G401.6 (cell line): ENCODE measurements at regions not wholly inside any gene's neighbourhood (a gene's known extent, or its start where the extent isn't known, plus 50 kb on each side); places are given as distances from the start of the nearest gene placed in this dataset.

ENCODE experiments used
- FAIRE-seq: peaks from 2 replicates; lab custom pipeline; 2012; peaks lifted over from hg19 to GRCh38; lab: Jason Lieb, UNC

- FAIRE-seq = no peak
Observed at GRCh38 chr4:58553679-58554078, 1443.5 kb upstream of the IGFBP7 start.

GRCh38 chr4:58553031-58553430, 1442.8 kb upstream of the IGFBP7 start:
- FAIRE-seq = no peak

GRCh38 chr4:58551676-58552075, 1441.5 kb upstream of the IGFBP7 start:
- no peak for FAIRE-seq

- no peak for FAIRE-seq
Observed at GRCh38 chr4:58543465-58543864, 1433.3 kb upstream of the IGFBP7 start.

GRCh38 chr4:58541926-58542325, 1431.7 kb upstream of the IGFBP7 start:
- no peak for FAIRE-seq

GRCh38 chr4:58522765-58523382, 1412.7 kb upstream of the IGFBP7 start:
- no peak for FAIRE-seq

GRCh38 chr4:58515226-58515625, 1405.0 kb upstream of the IGFBP7 start:
- FAIRE-seq = no peak

GRCh38 chr4:58514299-58514698, 1404.1 kb upstream of the IGFBP7 start:
- FAIRE-seq = no peak

GRCh38 chr4:58510652-58511051, 1400.5 kb upstream of the IGFBP7 start:
- no peak for FAIRE-seq

- FAIRE-seq = no peak
Observed at GRCh38 chr4:58507079-58507478, 1396.9 kb upstream of the IGFBP7 start.

GRCh38 chr4:58502839-58503238, 1392.7 kb upstream of the IGFBP7 start:
- no peak for FAIRE-seq

- no peak for FAIRE-seq
Observed at GRCh38 chr4:58499182-58499581, 1389.0 kb upstream of the IGFBP7 start.

GRCh38 chr4:58491620-58492019, 1381.4 kb upstream of the IGFBP7 start:
- FAIRE-seq = no peak

GRCh38 chr4:58477950-58478349, 1367.8 kb upstream of the IGFBP7 start:
- FAIRE-seq = no peak

- FAIRE-seq = no peak
Observed at GRCh38 chr4:58477513-58477912, 1367.3 kb upstream of the IGFBP7 start.

GRCh38 chr4:58475097-58475496, 1364.9 kb upstream of the IGFBP7 start:
- no peak for FAIRE-seq

- no peak for FAIRE-seq
Observed at GRCh38 chr4:58465031-58465430, 1354.8 kb upstream of the IGFBP7 start.

- FAIRE-seq = no peak
Observed at GRCh38 chr4:58456727-58457384, 1346.7 kb upstream of the IGFBP7 start.

- no peak for FAIRE-seq
Observed at GRCh38 chr4:58453956-58454355, 1343.8 kb upstream of the IGFBP7 start.

- FAIRE-seq = no peak
Observed at GRCh38 chr4:58451707-58452106, 1341.5 kb upstream of the IGFBP7 start.

GRCh38 chr4:58435871-58436270, 1325.7 kb upstream of the IGFBP7 start:
- FAIRE-seq = no peak

GRCh38 chr4:58413849-58414248, 1303.7 kb upstream of the IGFBP7 start:
- FAIRE-seq = no peak

- FAIRE-seq = no peak
Observed at GRCh38 chr4:58411904-58412303, 1301.7 kb upstream of the IGFBP7 start.

- no peak for FAIRE-seq
Observed at GRCh38 chr4:58406762-58407161, 1296.6 kb upstream of the IGFBP7 start.
